HG03354 (cell line): ENCODE measurements at regions not wholly inside any gene's neighbourhood (a gene's known extent, or its start where the extent isn't known, plus 50 kb on each side); places are given as distances from the start of the nearest gene placed in this dataset.

Source experiments
- ATAC-seq: cut with Tn5 transposase; IDR thresholded peaks from one replicate; pipeline ENCODE4 v1.9.1; 2021; ENCODE audit warnings: mild to moderate bottlenecking; ENCODE audit not compliant: unreplicated experiment, poor library complexity, severe bottlenecking

GRCh38 chr7:91323626-91324158 is 59.5 kb downstream of the FZD1 start:
- ATAC-seq: no peak

GRCh38 chr7:91324663-91325062 is 60.4 kb downstream of the FZD1 start:
- ATAC-seq: no peak

DNA sequence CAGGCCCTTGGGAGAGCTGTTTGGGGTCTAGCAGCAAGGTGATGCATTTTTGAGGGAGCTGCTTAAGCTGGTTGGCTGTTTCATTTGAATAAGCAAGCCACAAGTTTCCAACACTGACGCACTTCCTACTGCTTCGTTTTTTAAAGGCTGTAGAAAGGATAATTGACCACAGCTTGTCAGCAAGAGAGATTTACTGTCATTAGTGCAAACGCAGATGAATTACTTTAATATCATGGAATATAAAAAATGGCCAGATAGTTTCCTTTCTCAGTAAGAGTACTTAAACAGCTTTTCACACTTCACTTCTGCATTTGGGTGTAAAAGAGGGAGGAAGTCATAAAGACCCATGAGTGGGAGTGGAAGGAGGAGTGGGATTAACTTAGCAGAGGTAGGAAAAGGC is 61.5 kb downstream of the FZD1 start:
- no peak for ATAC-seq

GRCh38 chr7:91326516-91327199 is 62.4 kb downstream of the FZD1 start:
- ATAC-seq: peak; percentile 73

GRCh38 chr7:91327346-91327745 is 63.1 kb downstream of the FZD1 start:
- no peak for ATAC-seq

GRCh38 chr7:91329571-91329970 is 65.3 kb downstream of the FZD1 start:
- ATAC-seq: no peak

- no peak for ATAC-seq
These were observed 66.1 kb downstream of the FZD1 start for GRCh38 chr7:91330191-91330808.

- ATAC-seq: no peak
These were observed 66.6 kb downstream of the FZD1 start for GRCh38 chr7:91330866-91331265.

- no peak for ATAC-seq
These were observed 71.9 kb downstream of the FZD1 start for GRCh38 chr7:91336106-91336505.

GRCh38 chr7:91338226-91339020 is 74.2 kb downstream of the FZD1 start:
- no peak for ATAC-seq

DNA sequence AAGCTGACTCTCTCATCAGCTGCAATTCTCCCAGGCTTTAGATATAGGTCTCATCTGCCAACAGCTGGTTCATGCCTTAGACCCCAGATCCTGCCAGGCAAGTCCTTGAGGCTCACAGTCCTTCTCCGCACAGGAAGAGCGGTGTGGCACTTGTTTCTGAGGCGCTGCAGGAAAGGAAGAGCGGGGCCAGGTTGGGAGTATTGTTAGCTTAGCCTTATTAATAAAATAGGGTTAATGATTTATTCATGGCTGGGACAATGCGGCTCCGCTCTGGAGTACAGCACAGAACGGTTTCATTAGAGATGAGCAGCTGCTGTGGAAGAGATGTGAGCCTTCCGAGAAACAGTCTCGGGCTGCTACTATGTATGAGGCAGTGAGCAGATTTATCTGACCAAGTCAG is 78.1 kb downstream of the FZD1 start:
- ATAC-seq: no peak

DNA sequence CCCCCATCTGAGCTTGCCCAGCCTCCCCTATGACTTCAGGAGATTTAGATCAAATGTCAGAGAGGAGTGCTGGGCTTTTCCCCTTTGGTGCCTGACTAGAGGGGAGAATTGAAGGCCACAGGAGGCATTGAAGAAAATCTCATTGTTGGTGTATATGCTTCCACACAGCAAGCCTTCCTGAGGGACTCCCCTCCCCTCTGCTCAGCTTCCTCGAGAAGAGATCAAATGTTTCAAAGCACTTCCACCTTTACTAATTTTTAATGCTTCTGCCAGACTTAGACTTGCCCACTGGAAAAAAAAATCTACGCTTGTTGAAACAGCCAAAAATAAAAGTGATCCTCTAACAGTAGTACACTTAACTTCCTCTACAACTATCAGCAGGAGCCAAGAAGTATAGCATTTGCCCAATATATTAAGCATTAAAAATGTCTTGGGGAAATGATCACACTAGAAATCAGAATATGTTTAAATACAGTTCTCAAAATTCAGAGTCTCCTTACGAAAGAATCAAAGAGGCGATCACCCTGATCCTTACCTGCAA is 79.3 kb downstream of the FZD1 start:
- ATAC-seq: no peak

DNA sequence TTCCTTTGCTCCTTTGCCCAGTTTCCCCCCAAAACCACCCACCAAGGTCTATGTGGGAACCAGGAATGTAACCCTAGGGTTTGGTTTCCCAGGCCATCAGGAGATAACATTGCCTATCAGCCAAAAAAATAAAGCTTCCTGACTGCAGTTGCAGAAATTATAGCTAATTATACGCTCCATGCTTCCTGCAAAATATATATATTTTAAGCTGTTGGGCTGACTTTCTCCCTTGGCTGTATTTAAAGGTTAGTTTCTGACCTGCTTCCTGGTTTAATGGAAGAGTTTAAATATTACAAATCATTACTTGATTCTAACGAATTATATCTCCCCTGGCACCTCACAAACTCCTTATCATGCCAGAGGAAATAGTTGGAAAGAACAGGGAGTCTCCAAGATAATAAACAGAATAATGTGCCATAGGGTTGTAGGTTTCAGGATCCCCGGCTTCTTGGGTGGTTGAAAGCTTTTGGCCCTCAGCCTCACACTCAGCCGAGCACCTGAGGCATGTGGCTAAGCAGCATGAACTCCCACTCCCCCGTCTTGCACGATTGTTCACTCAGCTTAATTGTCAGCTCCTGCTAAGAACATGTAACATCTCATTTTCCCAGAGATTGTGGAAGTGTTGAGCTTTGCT is 79.9 kb downstream of the FZD1 start:
- no peak for ATAC-seq

GRCh38 chr7:91344911-91345310 is 80.7 kb downstream of the FZD1 start:
- peak; percentile 75 for ATAC-seq

DNA sequence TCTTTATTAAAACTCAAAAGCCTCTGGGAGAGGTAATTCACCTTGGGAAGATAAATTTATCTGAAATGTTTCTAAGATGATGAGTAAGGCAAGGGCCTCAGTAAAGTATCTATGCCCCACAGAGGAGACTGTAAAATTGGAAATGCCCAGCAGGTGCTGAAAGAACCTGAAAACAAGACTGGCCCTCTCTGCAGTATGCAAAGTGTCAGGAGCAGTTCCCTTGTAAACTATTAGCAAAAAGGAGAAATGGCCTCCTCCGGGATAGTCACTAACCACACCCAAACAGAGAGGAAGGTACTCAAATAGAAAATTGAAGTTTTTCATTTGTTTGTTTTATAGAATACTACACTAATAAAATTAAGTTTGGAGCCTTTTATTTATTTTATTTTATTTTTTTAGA is 81.2 kb downstream of the FZD1 start:
- ATAC-seq: peak; percentile 85

DNA sequence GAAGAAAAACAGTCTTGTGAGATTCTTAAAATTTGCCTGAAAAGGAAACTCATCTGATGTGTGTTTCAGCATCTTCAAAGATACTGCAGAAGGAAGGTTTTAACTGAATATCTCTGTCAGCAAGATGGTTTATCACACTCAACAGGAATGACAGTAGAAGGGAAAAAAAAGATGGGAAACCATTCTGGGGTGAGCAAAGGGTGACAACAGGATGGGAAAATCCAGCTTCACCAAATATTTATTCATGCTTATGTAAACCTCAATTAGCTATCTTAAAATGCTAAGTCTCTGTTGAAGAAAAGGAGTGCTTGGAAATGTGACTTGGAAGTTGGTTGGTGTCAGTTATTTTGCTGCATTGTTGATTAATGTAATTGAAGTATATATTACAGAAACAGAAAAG is 82.2 kb downstream of the FZD1 start:
- no peak for ATAC-seq

DNA sequence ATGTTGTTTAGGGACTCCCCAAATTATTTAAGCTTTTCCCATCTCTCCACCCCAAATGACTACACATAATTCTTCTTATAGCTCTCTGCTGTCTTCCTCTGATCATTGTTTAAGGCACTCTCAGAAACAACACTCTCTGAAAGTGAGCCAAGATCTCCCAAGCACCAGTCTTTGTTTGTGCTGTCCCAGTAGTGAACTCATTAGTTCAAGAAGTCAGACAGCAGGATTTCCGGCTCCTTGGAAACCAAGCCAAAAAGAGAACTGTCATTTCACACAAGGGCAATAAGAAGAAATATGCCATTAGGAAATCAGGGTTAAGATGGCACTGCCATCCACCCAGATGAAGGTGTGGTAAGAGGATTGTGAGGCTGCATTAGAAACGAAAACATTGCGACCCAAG is 83.1 kb downstream of the FZD1 start:
- no peak for ATAC-seq

GRCh38 chr7:91348711-91349110 is 84.5 kb downstream of the FZD1 start:
- ATAC-seq: no peak

DNA sequence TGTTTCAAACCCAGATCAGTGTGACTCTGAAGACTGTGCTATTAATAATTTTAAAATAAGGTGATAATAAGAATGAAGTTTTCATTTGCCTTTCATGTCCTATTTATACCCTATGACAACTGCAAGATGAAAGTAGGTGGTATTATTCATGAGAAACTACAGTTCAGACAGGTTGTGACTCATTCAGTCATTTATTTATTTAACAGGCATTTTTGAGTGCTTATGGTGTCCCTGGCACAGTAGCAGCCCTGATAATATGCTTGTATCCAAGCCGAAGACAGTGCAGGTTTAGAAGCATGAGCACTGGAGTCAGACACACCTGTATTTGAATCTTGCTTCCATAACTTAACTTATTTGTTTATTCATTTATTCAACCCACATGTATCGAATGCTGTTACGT is 87.1 kb downstream of the FZD1 start:
- ATAC-seq: no peak

- ATAC-seq: no peak
These were observed 87.9 kb downstream of the FZD1 start for GRCh38 chr7:91352091-91352490.
